Mesodermal cell (in vitro differentiated cells): ENCODE measurements at regions not wholly inside any gene's neighbourhood (a gene's known extent, or its start where the extent isn't known, plus 50 kb on each side); places are given as distances from the start of the nearest gene placed in this dataset.

Experiments used
- H3K27ac ChIP-seq: 2 replicates; pipeline ENCODE4 v1.7.0; 2013; ENCODE audit warnings: mild to moderate bottlenecking, low read depth, low read length, moderate library complexity; ENCODE audit not compliant: severe bottlenecking
- H3K36me3 ChIP-seq: 2 replicates; pipeline ENCODE4 v1.7.1; 2013; ENCODE audit warnings: mild to moderate bottlenecking, low read length, moderate library complexity; ENCODE audit not compliant: control insufficient read depth, insufficient read depth
- H3K4me1 ChIP-seq: one replicate; pipeline ENCODE4 v1.7.1; 2013; ENCODE audit warnings: mild to moderate bottlenecking, low read length; ENCODE audit not compliant: insufficient read depth, control insufficient read depth, poor library complexity, severe bottlenecking
- H3K4me3 ChIP-seq: 2 replicates; pipeline ENCODE4 v1.7.0; 2013; ENCODE audit warnings: low read length, control low read depth, mild to moderate bottlenecking; ENCODE audit not compliant: insufficient read depth, poor library complexity, severe bottlenecking; ENCODE audit errors: extremely low read depth
- H3K9me3 ChIP-seq: 2 replicates; pipeline ENCODE4 v1.7.1; 2013; ENCODE audit warnings: mild to moderate bottlenecking, low read length, moderate library complexity; ENCODE audit not compliant: control insufficient read depth
- WGBS, 2 experiments: methylation state at CpG; one replicate each; pipeline ENCODE4 v1.1.5; 2013; ENCODE audit warnings: missing lambda C conversion rate in 2 of 2; ENCODE audit not compliant: insufficient coverage in 2 of 2; 5-methylcytosine and 5-hydroxymethylcytosine counted together

- no peak overlapping the region for H3K4me3 ChIP-seq
- no peak overlapping the region for H3K27ac ChIP-seq
- H3K4me1 ChIP-seq, result no peaks in the 10 kb centered on the region
- H3K9me3 ChIP-seq, result no peaks in the 10 kb centered on the region
- no peaks in the 10 kb centered on the region for H3K36me3 ChIP-seq
Observed at GRCh38 chr2:78535395-78535794, 490.1 kb upstream of the REG3G start.

- WGBS, 2 experiments, result 86% methylated on average over 1 of the region's 1 CpG; no CpG with 5 or more reads in 1 of the 2 experiments
- Histone ChIP-seq H3K27ac (no peak overlapping the region), H3K9me3 (no peaks in the 10 kb centered on the region), H3K4me1 (no peaks in the 10 kb centered on the region), H3K36me3 (no peaks in the 10 kb centered on the region), H3K4me3 (no peak overlapping the region)
Observed at GRCh38 chr2:78538322-78538721, 487.2 kb upstream of the REG3G start.

- H3K9me3 ChIP-seq, result no peaks in the 10 kb centered on the region
- H3K4me1 ChIP-seq, result no peaks in the 10 kb centered on the region
- H3K4me3 ChIP-seq, result no peak overlapping the region
- 50% methylated on average over 2 of the region's 2 CpGs; no CpG with 5 or more reads in 1 of the 2 experiments for WGBS, 2 experiments
- H3K36me3 ChIP-seq, result no peaks in the 10 kb centered on the region
- no peak overlapping the region for H3K27ac ChIP-seq
Observed at GRCh38 chr2:78540255-78540654, 485.2 kb upstream of the REG3G start.

GRCh38 chr2:78541088-78541450 lies 484.4 kb upstream of the REG3G start:
- WGBS, 2 experiments, result 97% methylated on average over 5 of the region's 6 CpGs
- no peaks in the 10 kb centered on the region for H3K9me3 ChIP-seq
- no peaks in the 10 kb centered on the region for H3K4me1 ChIP-seq
- H3K27ac ChIP-seq, result no peak overlapping the region
- no peaks in the 10 kb centered on the region for H3K36me3 ChIP-seq
- no peak overlapping the region for H3K4me3 ChIP-seq

- no peak overlapping the region for H3K27ac ChIP-seq
- H3K4me1 ChIP-seq, result no peaks in the 10 kb centered on the region
- H3K36me3 ChIP-seq, result no peaks in the 10 kb centered on the region
- no peak overlapping the region for H3K4me3 ChIP-seq
- WGBS, 2 experiments, result 88 to 90% methylated on average over 12 to 14 of the region's 17 CpGs
- H3K9me3 ChIP-seq, result no peaks in the 10 kb centered on the region
Observed at GRCh38 chr2:78541451-78542267, 483.8 kb upstream of the REG3G start.

- no peak overlapping the region for H3K4me3 ChIP-seq
- H3K27ac ChIP-seq, result no peak overlapping the region
- no peaks in the 10 kb centered on the region for H3K9me3 ChIP-seq
- 92 to 98% methylated on average over 12 to 13 of the region's 14 CpGs for WGBS, 2 experiments
- H3K36me3 ChIP-seq, result no peaks in the 10 kb centered on the region
- no peaks in the 10 kb centered on the region for H3K4me1 ChIP-seq
Observed at GRCh38 chr2:78546843-78547242, 478.7 kb upstream of the REG3G start.

GRCh38 chr2:78549766-78550165 lies 475.7 kb upstream of the REG3G start:
- no peak overlapping the region for H3K27ac ChIP-seq
- H3K4me3 ChIP-seq, result no peak overlapping the region
- no peaks in the 10 kb centered on the region for H3K4me1 ChIP-seq
- H3K36me3 ChIP-seq, result no peaks in the 10 kb centered on the region
- no peaks in the 10 kb centered on the region for H3K9me3 ChIP-seq
- no CpG with 5 or more reads among the region's 2 CpGs for WGBS, 2 experiments

GRCh38 chr2:78553866-78554647 lies 471.4 kb upstream of the REG3G start:
- Histone ChIP-seq H3K9me3 (no peaks in the 10 kb centered on the region), H3K27ac (peak overlapping the region; percentile 81), H3K4me1 (no peaks in the 10 kb centered on the region), H3K4me3 (no peak overlapping the region), H3K36me3 (no peaks in the 10 kb centered on the region)
- 38% methylated on average over 1 of the region's 3 CpGs; no CpG with 5 or more reads in 1 of the 2 experiments for WGBS, 2 experiments

GRCh38 chr2:78561876-78562275 lies 463.6 kb upstream of the REG3G start:
- Histone ChIP-seq H3K9me3 (no peaks in the 10 kb centered on the region), H3K36me3 (no peaks in the 10 kb centered on the region), H3K4me3 (no peak overlapping the region), H3K4me1 (no peaks in the 10 kb centered on the region), H3K27ac (no peak overlapping the region)

- no peaks in the 10 kb centered on the region for H3K4me1 ChIP-seq
- H3K4me3 ChIP-seq, result no peak overlapping the region
- no peak overlapping the region for H3K27ac ChIP-seq
- no peaks in the 10 kb centered on the region for H3K9me3 ChIP-seq
- H3K36me3 ChIP-seq, result no peaks in the 10 kb centered on the region
Observed at GRCh38 chr2:78564666-78565065, 460.8 kb upstream of the REG3G start.

- H3K27ac ChIP-seq, result no peak overlapping the region
- H3K4me1 ChIP-seq, result no peaks in the 10 kb centered on the region
- no peaks in the 10 kb centered on the region for H3K36me3 ChIP-seq
- no peaks in the 10 kb centered on the region for H3K9me3 ChIP-seq
- H3K4me3 ChIP-seq, result no peak overlapping the region
- WGBS, 2 experiments, result 81 to 89% methylated on average over 5 to 6 of the region's 6 CpGs
Observed at GRCh38 chr2:78568782-78569373, 456.6 kb upstream of the REG3G start.
